ENCODE measurements at regions not wholly inside any gene's neighbourhood (a gene's known extent, or its start where the extent isn't known, plus 50 kb on each side); places are given as distances from the start of the nearest gene placed in this dataset.

DNA sequence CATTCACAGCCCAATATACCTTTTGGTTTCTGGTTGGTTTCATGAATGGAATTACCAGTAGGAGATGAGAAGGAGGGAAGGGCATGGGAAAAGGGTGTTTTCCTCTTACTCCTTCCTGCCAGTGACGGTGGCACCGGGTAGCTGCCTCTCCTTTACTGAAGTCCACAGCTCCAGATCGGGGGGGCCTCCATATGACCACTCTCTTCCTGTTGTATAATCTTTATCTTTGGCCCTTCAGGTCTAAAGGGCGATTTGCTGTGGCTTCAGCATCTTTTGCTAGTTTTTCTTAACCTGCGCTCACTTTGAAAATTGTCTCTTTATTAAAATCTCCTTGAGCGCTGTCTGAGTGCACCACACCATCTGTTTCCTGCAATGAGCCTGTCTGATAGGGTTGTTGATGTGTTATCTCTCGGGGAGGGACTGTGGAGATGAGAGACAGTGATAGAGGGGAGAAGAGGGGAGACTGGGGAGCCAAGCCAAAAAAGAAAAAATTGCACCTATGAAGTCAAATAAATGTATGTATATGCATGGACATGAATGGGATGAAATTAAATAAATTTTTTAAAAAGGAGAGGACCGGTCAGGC lies 449.3 kb upstream of the KLF4 start:
- FAIRE-seq, result no peak

GRCh38 chr9:107935931-107936330 lies 446.4 kb upstream of the KLF4 start:
- no peak overlapping the region for H2AFZ ChIP-seq (ENCODE audit: control insufficient read depth, low read length)
- H3K36me3 ChIP-seq (ENCODE audit: control insufficient read depth in 2 of 2, extremely low read depth in 1 of 2, insufficient read depth in 2 of 2, low read length in 2 of 2), result no peaks in the 10 kb centered on the region
- DNase-seq (ENCODE audit: low read depth, low spot score) (no peak), FAIRE-seq (no peak)
- TF ChIP-seq, protein P1, sequence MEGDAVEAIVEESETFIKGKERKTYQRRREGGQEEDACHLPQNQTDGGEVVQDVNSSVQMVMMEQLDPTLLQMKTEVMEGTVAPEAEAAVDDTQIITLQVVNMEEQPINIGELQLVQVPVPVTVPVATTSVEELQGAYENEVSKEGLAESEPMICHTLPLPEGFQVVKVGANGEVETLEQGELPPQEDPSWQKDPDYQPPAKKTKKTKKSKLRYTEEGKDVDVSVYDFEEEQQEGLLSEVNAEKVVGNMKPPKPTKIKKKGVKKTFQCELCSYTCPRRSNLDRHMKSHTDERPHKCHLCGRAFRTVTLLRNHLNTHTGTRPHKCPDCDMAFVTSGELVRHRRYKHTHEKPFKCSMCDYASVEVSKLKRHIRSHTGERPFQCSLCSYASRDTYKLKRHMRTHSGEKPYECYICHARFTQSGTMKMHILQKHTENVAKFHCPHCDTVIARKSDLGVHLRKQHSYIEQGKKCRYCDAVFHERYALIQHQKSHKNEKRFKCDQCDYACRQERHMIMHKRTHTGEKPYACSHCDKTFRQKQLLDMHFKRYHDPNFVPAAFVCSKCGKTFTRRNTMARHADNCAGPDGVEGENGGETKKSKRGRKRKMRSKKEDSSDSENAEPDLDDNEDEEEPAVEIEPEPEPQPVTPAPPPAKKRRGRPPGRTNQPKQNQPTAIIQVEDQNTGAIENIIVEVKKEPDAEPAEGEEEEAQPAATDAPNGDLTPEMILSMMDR (optimal IDR thresholded peaks at IDR 0.05 in 1 of 3, IDR thresholded peaks at IDR 0.05 in 1 of 3, conservative IDR thresholded peaks at IDR 0.05 in 1 of 3; ENCODE audit: extremely low read depth in 1 of 3, insufficient read depth in 2 of 3, low read length in 3 of 3), result no peak
- no peak for TF ChIP-seq EZH2 (IDR thresholded peaks at IDR 0.05; ENCODE audit: low read length)
- dilution Hi-C loops (cut with MboI; ENCODE audit: extremely low pct_ligation_motif_present, low sequenced_read_pairs), result no loop called here
- no peaks in the 10 kb centered on the region for H3K9me1 ChIP-seq (ENCODE audit: control insufficient read depth, extremely low read depth, insufficient read depth, low read length)
- no peak overlapping the region for H3K4me2 ChIP-seq (ENCODE audit: control insufficient read depth, extremely low read depth, insufficient read depth, low read depth, low read length)
- H3K9ac ChIP-seq (ENCODE audit: control insufficient read depth, extremely low read depth, insufficient read depth, low read length), result no peak overlapping the region
- no peaks in the 10 kb centered on the region for H3K9me3 ChIP-seq (ENCODE audit: control insufficient read depth, low read depth, low read length)
- H4K20me1 ChIP-seq (ENCODE audit: control insufficient read depth, extremely low read depth, insufficient read depth, low read length), result no peaks in the 10 kb centered on the region
- H3K27me3 ChIP-seq (ENCODE audit: control insufficient read depth, extremely low read depth, insufficient read depth, low read length), result peaks cover 4% of the 10 kb centered on the region
- no peak overlapping the region for H3K4me3 ChIP-seq (ENCODE audit: control insufficient read depth in 2 of 3, extremely low read depth in 1 of 3, insufficient read depth in 2 of 3, low read depth in 1 of 3, low read length in 3 of 3)
- H3K27ac ChIP-seq (ENCODE audit: control insufficient read depth, insufficient read depth, low read length), result no peak overlapping the region
- no peaks in the 10 kb centered on the region for H3K79me2 ChIP-seq (ENCODE audit: control insufficient read depth, insufficient read depth, low read length)
- no peaks in the 10 kb centered on the region for H3K4me1 ChIP-seq (ENCODE audit: control insufficient read depth, extremely low read depth, insufficient read depth, low read length)

More for the DNA sequence above, 449.3 kb upstream of the KLF4 start:
- TF ChIP-seq EZH2 (IDR thresholded peaks at IDR 0.05; ENCODE audit: low read length), result no peak
- TF ChIP-seq, protein P1 (optimal IDR thresholded peaks at IDR 0.05 in 1 of 3, IDR thresholded peaks at IDR 0.05 in 1 of 3, conservative IDR thresholded peaks at IDR 0.05 in 1 of 3; ENCODE audit: extremely low read depth in 1 of 3, insufficient read depth in 2 of 3, low read length in 3 of 3), result no peak
- dilution Hi-C loops (cut with MboI; ENCODE audit: extremely low pct_ligation_motif_present, low sequenced_read_pairs), result no loop called here
- Histone ChIP-seq H3K9me1 (ENCODE audit: control insufficient read depth, extremely low read depth, insufficient read depth, low read length) (no peaks in the 10 kb centered on the region), H2AFZ (ENCODE audit: control insufficient read depth, low read length) (no peak overlapping the region), H3K27ac (ENCODE audit: control insufficient read depth, insufficient read depth, low read length) (no peak overlapping the region), H3K4me3 (ENCODE audit: control insufficient read depth in 2 of 3, extremely low read depth in 1 of 3, insufficient read depth in 2 of 3, low read depth in 1 of 3, low read length in 3 of 3) (no peak overlapping the region), H4K20me1 (ENCODE audit: control insufficient read depth, extremely low read depth, insufficient read depth, low read length) (no peaks in the 10 kb centered on the region), H3K9me3 (ENCODE audit: control insufficient read depth, low read depth, low read length) (no peaks in the 10 kb centered on the region), H3K79me2 (ENCODE audit: control insufficient read depth, insufficient read depth, low read length) (no peaks in the 10 kb centered on the region), H3K4me2 (ENCODE audit: control insufficient read depth, extremely low read depth, insufficient read depth, low read depth, low read length) (no peak overlapping the region), H3K27me3 (ENCODE audit: control insufficient read depth, extremely low read depth, insufficient read depth, low read length) (no peaks in the 10 kb centered on the region), H3K9ac (ENCODE audit: control insufficient read depth, extremely low read depth, insufficient read depth, low read length) (no peak overlapping the region), H3K36me3 (ENCODE audit: control insufficient read depth in 2 of 2, extremely low read depth in 1 of 2, insufficient read depth in 2 of 2, low read length in 2 of 2) (no peaks in the 10 kb centered on the region), H3K4me1 (ENCODE audit: control insufficient read depth, extremely low read depth, insufficient read depth, low read length) (no peaks in the 10 kb centered on the region)
- no peak for DNase-seq (ENCODE audit: low read depth, low spot score)

All from keratinocyte (primary cell).